T-helper 2 cell (primary cell): ENCODE measurements at regions not wholly inside any gene's neighbourhood (a gene's known extent, or its start where the extent isn't known, plus 50 kb on each side); places are given as distances from the start of the nearest gene placed in this dataset.
A peak's percentile ranks its signal among the peaks of the same experiment; 100 is the strongest.

ENCODE experiments used
- DNase-seq, 5 experiments: peaks; one replicate each; pipeline versions ENCODE4 v3.0.0 to v3.0.0-alpha.2; 2012 to 2022

DNA sequence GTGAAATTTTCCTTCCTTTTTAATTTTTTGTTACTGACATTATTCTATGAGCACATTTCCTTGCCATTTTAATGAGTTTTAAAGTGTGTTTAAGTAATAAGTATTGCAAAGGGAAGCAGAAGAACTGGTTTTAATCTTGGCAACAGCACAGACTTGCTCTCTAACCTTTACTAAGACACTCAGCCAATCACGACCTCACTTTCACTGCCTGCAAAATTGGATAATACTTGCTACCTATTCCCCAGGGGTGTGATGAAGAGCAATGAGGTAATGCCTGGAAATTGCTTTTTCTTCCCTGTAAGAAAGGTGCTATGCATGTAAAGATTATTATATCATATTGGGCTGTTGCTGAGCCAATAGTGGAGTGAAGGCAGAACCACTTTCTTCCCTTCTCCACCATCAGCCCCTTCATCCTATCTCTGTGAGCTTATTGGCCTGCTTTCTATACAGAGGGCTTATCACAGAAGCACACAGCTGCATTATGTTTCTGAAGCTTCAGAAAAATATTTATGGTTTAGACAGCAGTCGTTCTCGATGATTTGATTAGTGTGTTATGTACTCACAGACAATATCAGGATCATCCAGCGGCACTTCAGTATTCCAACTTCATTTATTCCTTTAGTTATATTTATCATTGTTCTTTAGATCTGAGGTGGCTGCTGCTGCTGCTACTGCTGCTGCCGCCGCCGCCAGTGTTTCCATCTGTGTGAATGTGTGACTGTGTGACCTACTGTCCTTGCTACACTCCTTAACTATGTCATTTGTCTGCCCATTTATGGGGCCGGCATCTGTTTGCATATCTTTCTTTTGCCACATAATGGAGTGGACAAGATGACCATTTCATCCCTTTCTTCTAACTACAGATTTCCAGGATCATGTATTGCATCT is 255.1 kb downstream of the C4orf33 start:
- no peak for DNase-seq

GRCh38 chr4:129352480-129352879 is 256.5 kb downstream of the C4orf33 start:
- no peak for DNase-seq

DNA sequence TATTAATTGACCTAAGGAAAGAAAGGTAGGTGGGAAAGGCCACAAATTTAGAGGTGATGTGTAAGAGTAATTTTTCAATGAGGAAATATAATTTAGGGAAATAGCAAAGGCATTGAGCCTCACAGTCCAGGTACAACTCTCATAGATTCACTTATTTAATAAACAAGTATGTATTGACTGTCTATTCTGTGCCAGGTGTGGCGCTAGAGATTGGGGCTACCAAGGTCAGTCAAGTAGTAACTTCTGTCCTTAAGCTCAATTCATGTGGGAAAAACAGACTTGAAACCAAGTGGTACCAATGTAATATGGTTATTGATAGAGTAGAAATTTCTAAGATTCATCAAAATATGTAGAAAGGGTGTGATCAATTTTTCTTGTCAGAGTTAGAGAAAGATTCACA is 257.5 kb downstream of the C4orf33 start:
- no peak for DNase-seq

DNA sequence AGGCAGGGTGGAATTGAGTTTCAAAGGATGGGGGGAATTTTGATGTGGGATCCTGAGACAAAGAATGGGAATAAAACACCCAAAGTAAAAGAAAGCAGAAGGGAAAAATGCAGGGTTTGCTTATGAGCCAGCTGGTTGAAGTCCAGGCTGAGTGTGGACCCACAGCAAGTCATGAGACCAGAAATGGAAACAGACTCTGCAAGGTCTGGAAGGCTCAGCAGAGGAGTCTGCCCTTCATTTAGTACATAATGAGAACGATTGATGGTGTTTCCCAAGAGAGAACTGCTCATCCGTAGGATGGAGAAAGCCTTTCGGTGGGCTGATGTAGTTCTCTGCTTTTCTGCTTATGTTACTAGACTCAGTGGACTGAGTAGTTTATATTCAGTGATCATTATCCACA is 259.1 kb downstream of the C4orf33 start:
- no peak for DNase-seq

DNA sequence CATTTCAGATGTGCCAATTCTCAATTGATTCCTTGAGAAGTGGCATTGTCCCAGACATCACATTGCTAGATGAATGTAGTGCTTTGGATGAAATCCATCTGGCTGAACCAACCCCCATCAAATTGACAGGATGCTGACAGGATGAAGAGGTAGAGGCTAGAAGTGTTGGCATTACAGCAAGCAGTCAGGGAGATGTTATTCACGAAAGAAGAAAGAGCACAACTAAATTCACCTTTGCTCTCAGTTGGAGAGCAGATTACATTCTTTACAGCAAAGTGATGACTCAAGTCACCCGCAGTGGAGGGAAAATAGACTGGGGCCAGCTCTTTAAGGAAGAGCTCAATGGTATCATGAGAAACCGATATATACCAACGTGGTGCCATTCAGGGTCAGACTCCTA is 259.6 kb downstream of the C4orf33 start:
- no peak for DNase-seq

GRCh38 chr4:129358571-129358970 is 262.6 kb downstream of the C4orf33 start:
- no peak for DNase-seq

DNA sequence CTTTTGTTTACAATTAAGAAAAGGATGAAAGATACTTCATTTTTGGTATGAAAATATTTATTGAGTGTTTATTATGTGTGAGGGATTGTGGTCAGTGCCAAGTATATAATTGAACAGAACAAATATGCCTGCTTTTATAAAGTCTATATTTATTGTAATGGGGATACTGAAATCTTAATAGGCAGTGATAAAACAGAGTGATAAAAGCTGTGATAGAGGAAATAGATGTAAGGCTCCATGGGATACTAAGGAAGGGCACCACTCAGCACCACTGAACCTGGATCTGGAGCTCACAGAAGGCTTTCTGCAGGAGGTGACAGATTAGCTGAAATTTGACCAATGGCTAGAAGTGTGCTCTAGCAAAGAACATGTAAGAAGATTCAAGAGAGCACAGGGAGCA is 263.5 kb downstream of the C4orf33 start:
- no peak for DNase-seq

DNA sequence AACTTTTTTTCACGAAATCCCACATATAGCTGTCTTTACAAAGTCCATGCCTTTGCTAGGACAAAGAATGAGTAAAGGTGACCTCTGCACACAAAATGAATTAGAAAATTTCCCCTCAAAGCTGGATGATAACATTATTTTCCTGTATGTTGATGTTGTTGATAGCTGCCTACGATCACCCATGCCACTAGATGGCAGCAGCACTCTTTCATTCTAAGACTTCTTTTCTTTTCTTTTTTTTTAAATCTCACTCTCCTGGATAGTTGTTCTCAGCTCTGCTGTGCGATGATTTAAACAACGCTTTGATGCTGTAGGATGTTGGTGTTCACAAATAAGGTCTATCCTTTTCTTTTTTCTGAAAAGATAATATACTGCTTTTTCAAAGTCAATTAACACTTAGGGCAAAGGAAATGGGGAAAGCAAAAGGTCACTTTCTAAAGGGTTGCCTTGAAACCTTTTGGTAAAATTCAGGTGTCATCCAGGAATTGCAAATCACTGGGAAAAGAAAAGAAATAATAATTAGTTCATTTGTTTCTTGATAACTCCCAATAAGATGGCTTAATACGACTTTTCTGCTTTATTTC is 266.8 kb downstream of the C4orf33 start:
- peak in 4 of 5 experiments; percentile 1 to 62 (median 10) for DNase-seq

DNA sequence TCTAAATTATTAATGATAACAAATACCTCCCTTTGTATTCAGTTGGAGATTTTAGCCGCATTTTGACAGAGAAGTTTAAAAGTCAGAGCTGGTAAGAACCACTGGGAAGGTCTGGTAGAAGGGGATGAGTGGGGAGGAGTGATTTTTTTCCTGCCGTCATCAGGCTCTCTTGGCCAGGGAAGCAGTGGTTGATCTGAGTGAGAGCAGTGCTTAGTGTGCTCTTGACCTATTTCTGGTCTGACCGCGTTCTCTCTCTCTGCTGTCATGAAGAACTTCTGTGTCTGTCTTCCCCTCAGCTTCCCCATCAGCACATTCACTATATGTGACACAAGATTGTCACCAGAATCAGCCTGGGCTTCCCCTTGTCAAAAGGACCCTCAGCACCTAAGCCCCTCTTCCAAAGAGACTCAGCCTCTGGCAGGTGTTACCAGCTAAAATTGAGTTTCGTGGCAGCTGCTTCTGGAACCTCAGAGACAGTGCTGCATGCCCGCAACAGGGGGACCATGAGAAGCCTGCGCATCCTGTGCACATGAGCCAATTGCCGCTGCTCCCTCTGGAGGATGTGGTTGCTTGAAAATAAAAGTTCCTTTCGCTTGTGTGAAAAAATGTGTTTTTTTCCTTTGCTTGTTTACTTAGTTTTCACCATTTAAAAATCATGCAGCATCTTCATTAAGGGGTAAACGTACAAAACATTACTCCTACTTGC is 268.9 kb downstream of the C4orf33 start:
- DNase-seq, result peak in 1 of 5 experiments; percentile 45

- DNase-seq, result no peak
These were observed 273.5 kb downstream of the C4orf33 start for GRCh38 chr4:129369361-129370010.

- no peak for DNase-seq
These were observed 275.1 kb downstream of the C4orf33 start for GRCh38 chr4:129371065-129371464.

- no peak for DNase-seq
These were observed 276.0 kb downstream of the C4orf33 start for GRCh38 chr4:129371926-129372325.

DNA sequence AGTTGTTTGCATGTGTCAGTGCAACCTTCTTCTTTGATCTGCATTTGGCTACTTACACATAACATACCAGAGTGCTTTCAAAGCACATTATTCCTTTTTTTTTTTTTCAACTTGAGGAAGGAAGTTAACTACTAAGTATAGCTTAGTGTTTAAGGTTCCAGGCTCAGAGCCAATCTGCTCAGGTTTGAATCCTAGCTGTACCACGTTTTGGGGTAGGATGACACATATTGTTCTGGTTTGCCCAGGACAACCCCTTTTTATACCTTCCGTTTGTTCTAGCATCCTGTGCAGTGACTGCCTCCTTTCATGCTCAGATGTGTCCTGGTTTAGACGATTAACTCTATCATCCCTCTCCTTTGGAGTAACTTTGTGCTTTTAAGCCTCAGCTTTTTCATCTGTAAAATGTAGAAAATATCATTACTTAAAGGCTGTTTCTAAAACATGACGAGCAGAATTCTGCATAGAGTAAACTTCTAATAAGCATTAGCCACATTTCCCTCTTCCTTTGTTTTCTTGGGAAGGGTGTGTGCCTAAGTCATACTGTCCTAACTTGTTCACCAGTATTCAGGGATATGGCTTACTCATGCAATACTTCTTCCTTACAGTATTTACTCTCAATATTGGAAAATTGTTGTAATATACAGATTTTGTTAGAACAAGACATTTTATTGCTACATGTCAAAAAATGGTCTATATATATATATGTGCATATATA is 281.3 kb downstream of the C4orf33 start:
- DNase-seq, result no peak

DNA sequence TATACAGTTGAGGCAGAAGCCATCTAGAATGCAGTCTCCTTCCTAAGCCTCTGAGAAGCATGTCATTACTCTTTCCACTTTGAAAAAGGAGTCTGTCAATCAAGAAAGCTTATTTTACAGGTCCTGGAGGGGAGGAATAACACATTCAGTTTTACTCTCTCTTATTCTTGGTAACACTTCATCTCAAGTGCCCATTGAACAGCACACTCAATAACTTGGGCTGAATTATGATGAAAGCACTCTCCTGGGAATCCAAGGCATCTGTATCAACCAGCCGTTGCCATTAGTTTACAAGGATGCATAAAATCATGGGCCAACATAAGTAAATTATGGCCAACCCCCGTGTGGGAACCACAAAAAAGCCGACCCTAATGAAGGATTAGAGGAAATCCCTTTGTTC is 282.4 kb downstream of the C4orf33 start:
- no peak for DNase-seq

GRCh38 chr4:129379429-129379828 is 283.5 kb downstream of the C4orf33 start:
- no peak for DNase-seq

- no peak for DNase-seq
These were observed 289.0 kb downstream of the C4orf33 start for GRCh38 chr4:129384974-129385373.

DNA sequence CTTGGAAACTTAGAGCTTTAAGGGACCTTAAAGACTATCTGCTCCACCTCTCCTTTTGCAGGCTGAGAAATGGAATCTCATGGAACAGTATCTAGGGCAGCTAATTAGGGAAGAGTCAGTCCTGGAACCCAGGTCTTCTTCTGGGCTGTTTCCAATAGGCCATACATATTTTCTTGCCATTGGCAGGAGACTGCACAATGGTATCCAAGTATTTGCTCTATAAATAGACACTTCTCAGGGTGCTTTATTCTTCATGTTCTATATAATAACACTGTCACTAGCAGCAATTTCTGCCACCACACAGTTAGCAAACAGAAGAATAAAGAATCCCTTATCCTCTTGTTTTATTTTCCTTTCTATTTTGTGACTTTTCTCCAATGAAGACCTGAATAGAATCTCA is 291.7 kb downstream of the C4orf33 start:
- no peak for DNase-seq

- no peak for DNase-seq
These were observed 298.0 kb downstream of the C4orf33 start for GRCh38 chr4:129393976-129394375.

DNA sequence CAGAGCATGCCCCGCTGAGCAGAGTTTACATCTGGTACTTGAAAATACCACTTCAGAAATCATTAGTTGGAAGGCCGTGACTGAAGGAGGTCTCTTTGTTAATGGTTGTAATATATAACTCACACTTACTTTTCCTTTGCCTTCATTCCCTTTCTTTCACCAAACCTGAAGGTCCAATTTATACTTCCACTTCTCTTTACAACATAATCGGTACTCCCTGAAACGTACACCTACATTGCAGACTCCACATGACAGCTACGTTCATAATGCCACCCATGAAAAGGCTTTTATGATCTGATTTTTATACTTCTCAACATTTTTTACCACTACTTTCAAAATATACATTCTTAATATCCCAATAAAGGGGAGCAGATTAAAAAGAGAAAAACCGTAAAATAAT is 298.7 kb downstream of the C4orf33 start:
- DNase-seq, result no peak

DNA sequence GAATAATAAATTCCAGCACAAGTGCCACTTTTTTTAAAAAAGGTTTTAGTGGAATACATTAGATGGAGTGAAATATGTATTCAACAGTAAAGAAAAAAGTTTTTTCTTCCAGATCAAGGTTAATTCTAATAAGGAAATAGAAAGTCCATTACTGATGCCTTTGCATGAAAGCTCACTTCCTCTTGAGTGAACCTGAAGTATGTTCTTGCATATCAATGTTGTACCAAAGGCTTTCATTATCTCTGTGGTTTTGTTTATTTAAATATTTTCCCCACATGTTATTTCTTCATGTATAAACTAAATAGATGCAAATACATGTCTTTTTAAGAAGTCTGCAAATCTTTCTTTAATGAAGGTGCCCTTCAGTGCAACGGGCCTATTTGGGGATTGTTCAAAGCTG is 307.9 kb downstream of the C4orf33 start:
- no peak for DNase-seq

GRCh38 chr4:129410115-129410514 is 314.2 kb downstream of the C4orf33 start:
- no peak for DNase-seq

DNA sequence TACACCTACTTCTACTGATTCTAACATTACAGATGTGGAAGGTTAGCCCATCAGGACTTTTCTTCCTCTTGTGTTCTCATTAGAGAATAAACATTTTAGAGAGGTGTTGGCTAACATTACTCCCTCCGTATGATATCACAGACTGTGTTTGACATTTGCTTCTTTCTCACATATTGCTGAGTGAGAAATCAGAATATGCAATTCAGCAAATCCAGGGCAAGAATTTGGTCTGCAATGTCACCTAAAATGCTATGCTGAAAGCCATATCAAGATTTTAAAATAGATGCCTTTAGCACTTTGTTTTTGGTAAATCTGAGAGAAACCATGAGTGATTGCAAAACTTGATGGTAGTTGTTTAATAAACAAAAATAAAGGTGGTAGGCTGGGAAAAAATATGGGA is 319.1 kb downstream of the C4orf33 start:
- DNase-seq, result no peak

- no peak for DNase-seq
These were observed 324.7 kb downstream of the C4orf33 start for GRCh38 chr4:129420637-129421036.
